HL-60 (cell line): ENCODE measurements at regions not wholly inside any gene's neighbourhood (a gene's known extent, or its start where the extent isn't known, plus 50 kb on each side); places are given as distances from the start of the nearest gene placed in this dataset.

ENCODE experiments used
- DNase-seq, 2 experiments: peaks; one replicate each; pipeline ENCODE4 v3.0.0-alpha.2; 2010 to 2020; ENCODE audit warnings: low read depth in 1 of 2, low spot score in 1 of 2
- H3K27ac ChIP-seq: fragments of 250-450 bp; sonication (Bioruptor Pico); replicated peaks from 2 replicates; pipeline ENCODE4 v1.5.1; 2020; ENCODE audit warnings: mild to moderate bottlenecking, moderate library complexity
- H3K27me3 ChIP-seq: fragments of 250-450 bp; sonication (Bioruptor Pico); 2 replicates; pipeline ENCODE4 v1.5.1; 2021; ENCODE audit warnings: mild to moderate bottlenecking, moderate library complexity; ENCODE audit not compliant: insufficient read depth, poor library complexity, severe bottlenecking
- H3K4me3 ChIP-seq: replicated peaks from 2 replicates; pipeline ENCODE4 v1.5.1; 2011; ENCODE audit warnings: mild to moderate bottlenecking, control low read depth, low read length; ENCODE audit not compliant: insufficient read depth
- CTCF ChIP-seq: IDR thresholded peaks from one replicate; pipeline ENCODE4 v1.5.1; 2011; ENCODE audit warnings: low read length, control low read depth, inconsistent platforms; ENCODE audit not compliant: insufficient read depth
- GABPA ChIP-seq: IDR thresholded peaks from 2 replicates; pipeline ENCODE4 v1.6.1; 2012; ENCODE audit warnings: low read depth
- POLR2AphosphoS5 ChIP-seq: IDR thresholded peaks from 2 replicates; pipeline ENCODE4 v1.6.1; 2012; ENCODE audit warnings: low read depth
- REST ChIP-seq: IDR thresholded peaks from 2 replicates; pipeline ENCODE4 v1.6.1; 2012; ENCODE audit warnings: low read depth; ENCODE audit not compliant: insufficient replicate concordance
- SPI1 ChIP-seq: IDR thresholded peaks from 2 replicates; pipeline ENCODE4 v1.6.1; 2012; ENCODE audit warnings: low read depth, mild to moderate bottlenecking, borderline replicate concordance

DNA sequence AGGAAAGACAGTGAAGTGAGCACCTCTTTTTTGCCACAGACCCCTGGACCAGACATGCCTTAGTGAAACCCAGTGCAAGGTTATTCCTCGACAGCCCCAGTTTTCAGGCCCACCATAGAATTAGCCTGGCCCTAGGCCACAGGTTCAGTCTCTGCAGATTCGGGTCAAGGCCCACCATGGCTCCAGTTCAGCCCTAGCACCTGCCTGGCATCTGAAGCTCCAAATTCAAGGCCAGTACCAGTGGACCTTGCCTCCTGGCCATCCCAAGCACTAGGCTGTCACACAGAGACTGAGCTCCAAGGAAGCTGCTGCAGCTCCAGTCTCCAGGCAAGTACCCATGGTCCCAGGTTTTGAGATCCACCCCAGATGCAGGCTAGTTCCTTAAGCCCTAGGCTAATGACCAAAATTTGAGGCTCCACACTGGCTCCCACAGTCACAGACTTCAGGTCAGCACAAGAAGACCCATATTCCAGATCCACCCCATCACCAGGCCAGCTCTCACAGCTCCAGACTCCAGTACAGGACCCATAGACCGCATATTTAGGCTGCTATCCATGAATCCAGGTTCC is 877.5 kb upstream of the ADGRB3 start:
- Histone ChIP-seq H3K4me3 (no peak overlapping the region), H3K27ac (no peak overlapping the region), H3K27me3 (no peaks in the 10 kb centered on the region)
- TF ChIP-seq REST, result no peak
- TF ChIP-seq POLR2AphosphoS5, result no peak
- TF ChIP-seq CTCF, result no peak
- TF ChIP-seq SPI1, result no peak
- no peak for TF ChIP-seq GABPA
- no peak for DNase-seq

DNA sequence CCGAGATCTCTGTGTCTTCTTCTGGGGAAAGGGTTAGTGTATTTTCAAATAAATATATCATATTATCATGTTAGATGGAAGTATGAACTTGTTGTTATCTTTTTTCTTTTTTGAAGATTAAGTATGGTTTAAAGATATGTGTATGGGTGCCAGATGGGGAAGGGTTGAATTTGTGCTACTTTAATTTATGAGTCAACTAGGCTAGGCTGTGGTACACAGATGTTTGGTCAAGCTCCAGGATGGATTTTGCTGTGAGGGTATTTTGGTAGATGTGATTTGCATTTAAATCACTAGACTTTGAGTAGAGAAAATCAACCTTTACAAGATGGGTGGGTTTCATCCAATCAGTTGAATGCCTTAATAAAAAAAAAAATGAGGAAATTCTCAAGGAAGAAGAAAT is 886.6 kb upstream of the ADGRB3 start:
- Histone ChIP-seq H3K27ac (no peak overlapping the region), H3K4me3 (no peak overlapping the region), H3K27me3 (no peaks in the 10 kb centered on the region)
- no peak for DNase-seq
- TF ChIP-seq GABPA, result no peak
- no peak for TF ChIP-seq POLR2AphosphoS5
- TF ChIP-seq CTCF, result no peak
- TF ChIP-seq REST, result no peak
- no peak for TF ChIP-seq SPI1

GRCh38 chr6:67736816-67737215 is 898.3 kb upstream of the ADGRB3 start:
- H3K4me3 ChIP-seq, result no peak overlapping the region
- no peak overlapping the region for H3K27ac ChIP-seq
- no peak for DNase-seq
- TF ChIP-seq POLR2AphosphoS5 (no peak), CTCF (no peak)
- no peaks in the 10 kb centered on the region for H3K27me3 ChIP-seq

GRCh38 chr6:67736161-67736560 is 898.9 kb upstream of the ADGRB3 start:
- no peak overlapping the region for H3K4me3 ChIP-seq
- DNase-seq, result no peak
- TF ChIP-seq POLR2AphosphoS5, result no peak
- no peak for TF ChIP-seq SPI1
- no peak for TF ChIP-seq REST
- TF ChIP-seq GABPA, result no peak
- no peak for TF ChIP-seq CTCF
- no peaks in the 10 kb centered on the region for H3K27me3 ChIP-seq
- no peak overlapping the region for H3K27ac ChIP-seq
